ENCODE measurements at regions not wholly inside any gene's neighbourhood (a gene's known extent, or its start where the extent isn't known, plus 50 kb on each side); places are given as distances from the start of the nearest gene placed in this dataset.

DNA sequence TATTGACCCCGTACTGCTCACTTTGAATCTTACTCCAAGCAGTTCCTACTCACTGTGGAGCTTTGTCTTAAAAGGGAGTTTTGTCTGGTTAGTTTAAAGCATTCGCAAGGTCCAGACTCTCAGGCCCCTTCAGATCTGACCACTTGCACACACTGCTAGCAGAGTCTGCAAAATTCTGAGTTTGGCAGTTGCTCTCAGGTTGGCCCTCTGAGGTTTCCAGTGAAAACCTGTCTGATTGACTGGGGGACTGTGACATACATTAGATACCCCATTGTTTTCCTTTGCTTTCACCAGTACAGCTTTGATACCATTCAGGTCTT, 149.2 kb downstream of the XPNPEP1 start:
- TF ChIP-seq, protein P1, sequence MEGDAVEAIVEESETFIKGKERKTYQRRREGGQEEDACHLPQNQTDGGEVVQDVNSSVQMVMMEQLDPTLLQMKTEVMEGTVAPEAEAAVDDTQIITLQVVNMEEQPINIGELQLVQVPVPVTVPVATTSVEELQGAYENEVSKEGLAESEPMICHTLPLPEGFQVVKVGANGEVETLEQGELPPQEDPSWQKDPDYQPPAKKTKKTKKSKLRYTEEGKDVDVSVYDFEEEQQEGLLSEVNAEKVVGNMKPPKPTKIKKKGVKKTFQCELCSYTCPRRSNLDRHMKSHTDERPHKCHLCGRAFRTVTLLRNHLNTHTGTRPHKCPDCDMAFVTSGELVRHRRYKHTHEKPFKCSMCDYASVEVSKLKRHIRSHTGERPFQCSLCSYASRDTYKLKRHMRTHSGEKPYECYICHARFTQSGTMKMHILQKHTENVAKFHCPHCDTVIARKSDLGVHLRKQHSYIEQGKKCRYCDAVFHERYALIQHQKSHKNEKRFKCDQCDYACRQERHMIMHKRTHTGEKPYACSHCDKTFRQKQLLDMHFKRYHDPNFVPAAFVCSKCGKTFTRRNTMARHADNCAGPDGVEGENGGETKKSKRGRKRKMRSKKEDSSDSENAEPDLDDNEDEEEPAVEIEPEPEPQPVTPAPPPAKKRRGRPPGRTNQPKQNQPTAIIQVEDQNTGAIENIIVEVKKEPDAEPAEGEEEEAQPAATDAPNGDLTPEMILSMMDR (conservative IDR thresholded peaks at IDR 0.05; ENCODE audit: low read length): no peak
- no peak for TF ChIP-seq EZH2phosphoT487 (IDR thresholded peaks at IDR 0.05; ENCODE audit: borderline replicate concordance)

All from Loucy (cell line).